ENCODE measurements at regions not wholly inside any gene's neighbourhood (a gene's known extent, or its start where the extent isn't known, plus 50 kb on each side); places are given as distances from the start of the nearest gene placed in this dataset.

DNA sequence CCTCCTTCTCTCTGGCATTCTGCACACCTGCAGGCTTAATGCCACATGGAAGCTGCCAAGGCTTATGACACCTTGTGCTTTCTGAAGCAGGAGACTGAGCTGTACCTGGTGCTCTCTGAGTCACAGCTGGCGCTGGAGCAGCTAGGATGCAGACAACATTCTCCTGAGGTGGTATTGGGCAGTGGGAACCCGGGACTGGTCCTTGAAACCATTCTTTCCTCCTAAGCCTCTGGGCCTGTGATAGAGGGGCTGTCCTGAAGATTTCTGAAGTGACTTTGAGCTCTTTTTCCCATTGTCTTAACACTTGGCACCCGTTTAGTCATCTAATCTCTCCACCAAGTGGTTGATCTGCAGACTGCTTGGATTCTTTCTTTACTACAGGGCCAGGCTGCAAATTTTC lies 508.4 kb downstream of the TFEC start:
- peaks cover 0 to 6% (median 1%) of the 10 kb centered on the region in 4 experiments; a peak in 3 of 7 replicates for H3K4me1 ChIP-seq (replicated peaks in 1 of 4; ENCODE audit: control insufficient read depth in 3 of 4, insufficient read depth in 4 of 4, low read length in 3 of 4)
- TF ChIP-seq SP1 (IDR thresholded peaks at IDR 0.05; ENCODE audit: low read depth, low read length) (no peak), EZH2 (IDR thresholded peaks at IDR 0.05; ENCODE audit: low read depth, low read length, severe bottlenecking) (no peak), CTBP2 (IDR thresholded peaks at IDR 0.05; ENCODE audit: borderline replicate concordance, insufficient read depth, insufficient read length, low read length) (no peak), POU5F1 (IDR thresholded peaks at IDR 0.05; ENCODE audit: low read depth, low read length) (no peak), FOSL1 (IDR thresholded peaks at IDR 0.05; ENCODE audit: insufficient read depth, low read depth, low read length) (no peak), GTF2F1 (IDR thresholded peaks at IDR 0.05; ENCODE audit: borderline replicate concordance, low read depth, low read length) (no peak), BRCA1 (IDR thresholded peaks at IDR 0.05; ENCODE audit: low read depth, low read length) (no peak), CHD1 (IDR thresholded peaks at IDR 0.05; ENCODE audit: low read depth, low read length) (no peak), JUND (IDR thresholded peaks at IDR 0.05; ENCODE audit: low read length) (no peak), JUN (IDR thresholded peaks at IDR 0.05; ENCODE audit: low read depth, low read length) (no peak)
- TF ChIP-seq, protein P1, sequence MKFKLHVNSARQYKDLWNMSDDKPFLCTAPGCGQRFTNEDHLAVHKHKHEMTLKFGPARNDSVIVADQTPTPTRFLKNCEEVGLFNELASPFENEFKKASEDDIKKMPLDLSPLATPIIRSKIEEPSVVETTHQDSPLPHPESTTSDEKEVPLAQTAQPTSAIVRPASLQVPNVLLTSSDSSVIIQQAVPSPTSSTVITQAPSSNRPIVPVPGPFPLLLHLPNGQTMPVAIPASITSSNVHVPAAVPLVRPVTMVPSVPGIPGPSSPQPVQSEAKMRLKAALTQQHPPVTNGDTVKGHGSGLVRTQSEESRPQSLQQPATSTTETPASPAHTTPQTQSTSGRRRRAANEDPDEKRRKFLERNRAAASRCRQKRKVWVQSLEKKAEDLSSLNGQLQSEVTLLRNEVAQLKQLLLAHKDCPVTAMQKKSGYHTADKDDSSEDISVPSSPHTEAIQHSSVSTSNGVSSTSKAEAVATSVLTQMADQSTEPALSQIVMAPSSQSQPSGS (IDR thresholded peaks at IDR 0.05; ENCODE audit: low read length) = no peak
- TF ChIP-seq, protein P2, sequence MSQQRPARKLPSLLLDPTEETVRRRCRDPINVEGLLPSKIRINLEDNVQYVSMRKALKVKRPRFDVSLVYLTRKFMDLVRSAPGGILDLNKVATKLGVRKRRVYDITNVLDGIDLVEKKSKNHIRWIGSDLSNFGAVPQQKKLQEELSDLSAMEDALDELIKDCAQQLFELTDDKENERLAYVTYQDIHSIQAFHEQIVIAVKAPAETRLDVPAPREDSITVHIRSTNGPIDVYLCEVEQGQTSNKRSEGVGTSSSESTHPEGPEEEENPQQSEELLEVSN (IDR thresholded peaks at IDR 0.05) = no peak
- FAIRE-seq = no peak

More for the DNA sequence above, 508.4 kb downstream of the TFEC start:
- H3K4ac ChIP-seq (replicated peaks; ENCODE audit: insufficient read length, low read depth, low read length) = no peak overlapping the region
- no peaks in the 10 kb centered on the region for H3K23me2 ChIP-seq (ENCODE audit: low read depth, low read length)
- H2AK5ac ChIP-seq (ENCODE audit: low read depth, low read length) = no peak overlapping the region
- no peak overlapping the region for H2BK12ac ChIP-seq (ENCODE audit: low read depth, low read length)
- H3K23ac ChIP-seq (ENCODE audit: insufficient read length) = no peak overlapping the region
- H3K4me2 ChIP-seq (ENCODE audit: insufficient read depth in 1 of 2, low read depth in 2 of 2, low read length in 2 of 2) = no peak overlapping the region
- H3K18ac ChIP-seq (ENCODE audit: extremely low read depth, low read length) = no peak overlapping the region
- CTCF ChIA-PET (ENCODE audit: partially characterized antibody) = interaction anchor here (0.6 kb wide), 1 partner anchor 322 kb away, joined by 4 read pairs; no protein-coding TSS in a partner anchor
- no peak overlapping the region for H2AFZ ChIP-seq (ENCODE audit: low read length)
- POLR2A ChIA-PET (ENCODE audit: partially characterized antibody) = no interaction called here
- peaks cover 14 to 32% of the 10 kb centered on the region in 2 experiments for H3K9me3 ChIP-seq (ENCODE audit: insufficient read depth in 2 of 2, low read depth in 1 of 2, low read length in 1 of 2)
- no peak overlapping the region for H4K8ac ChIP-seq (ENCODE audit: extremely low read depth, insufficient read depth, low read length)
- no peak overlapping the region for H2BK15ac ChIP-seq (ENCODE audit: low read length)
- H3K79me1 ChIP-seq (ENCODE audit: low read depth, low read length) = no peaks in the 10 kb centered on the region
- no peak overlapping the region for H3K4me3 ChIP-seq (ENCODE audit: extremely low read depth in 1 of 4, insufficient read depth in 2 of 4, low read depth in 3 of 4, low read length in 4 of 4)
- H3K14ac ChIP-seq (ENCODE audit: insufficient read length) = no peak overlapping the region
- H2BK120ac ChIP-seq (replicated peaks; ENCODE audit: low read depth, low read length) = no peak overlapping the region
- no peak overlapping the region for H4K91ac ChIP-seq (replicated peaks; ENCODE audit: insufficient read length, low read length)
- no peak overlapping the region for H3K27ac ChIP-seq (ENCODE audit: low read depth, low read length)
- H2BK20ac ChIP-seq (ENCODE audit: low read length) = no peak overlapping the region
- H3K36me3 ChIP-seq (ENCODE audit: control insufficient read depth in 2 of 4, insufficient read depth in 4 of 4, low read length in 3 of 4) = peaks cover 0 to 7% (median 0%) of the 10 kb centered on the region in 4 experiments; a peak in 1 of 8 replicates
- DNase-seq (ENCODE audit: low read depth in 1 of 2, low spot score in 2 of 2) = no peak
- no peak overlapping the region for H4K5ac ChIP-seq (ENCODE audit: insufficient read length, low read depth, low read length)
- no peak overlapping the region for H3K56ac ChIP-seq (replicated peaks; ENCODE audit: insufficient read length, low read depth, low read length)
- H3K27me3 ChIP-seq (replicated peaks in 1 of 4; ENCODE audit: control insufficient read depth in 3 of 4, extremely low read depth in 1 of 4, insufficient read depth in 3 of 4, low read length in 3 of 4) = peaks cover 2 to 11% (median 8%) of the 10 kb centered on the region in 4 experiments
- H2BK5ac ChIP-seq (ENCODE audit: low read depth, low read length) = no peak overlapping the region
- H3K9ac ChIP-seq (replicated peaks in 1 of 4; ENCODE audit: extremely low read depth in 1 of 4, low read depth in 3 of 4, low read length in 3 of 4) = no peak overlapping the region
- no peaks in the 10 kb centered on the region for H3K79me2 ChIP-seq (ENCODE audit: control insufficient read depth in 1 of 2, insufficient read depth in 2 of 2, low read length in 2 of 2)
- no peaks in the 10 kb centered on the region for H4K20me1 ChIP-seq (replicated peaks in 1 of 2; ENCODE audit: control insufficient read depth in 1 of 2, insufficient read depth in 2 of 2, low read length in 2 of 2)
- 76% methylated on average over 3 of the region's 3 CpGs; no CpG with 5 or more reads in 1 of the 2 experiments for WGBS, 2 experiments (ENCODE audit: extremely low coverage in 1 of 2, insufficient coverage in 1 of 2, insufficient read length in 1 of 2, insufficient replicate concordance in 2 of 2, low coverage in 1 of 2, low lambda C conversion rate in 2 of 2, missing lambda C conversion rate in 1 of 2)
